ENCODE measurements at regions not wholly inside any gene's neighbourhood (a gene's known extent, or its start where the extent isn't known, plus 50 kb on each side); places are given as distances from the start of the nearest gene placed in this dataset.

DNA sequence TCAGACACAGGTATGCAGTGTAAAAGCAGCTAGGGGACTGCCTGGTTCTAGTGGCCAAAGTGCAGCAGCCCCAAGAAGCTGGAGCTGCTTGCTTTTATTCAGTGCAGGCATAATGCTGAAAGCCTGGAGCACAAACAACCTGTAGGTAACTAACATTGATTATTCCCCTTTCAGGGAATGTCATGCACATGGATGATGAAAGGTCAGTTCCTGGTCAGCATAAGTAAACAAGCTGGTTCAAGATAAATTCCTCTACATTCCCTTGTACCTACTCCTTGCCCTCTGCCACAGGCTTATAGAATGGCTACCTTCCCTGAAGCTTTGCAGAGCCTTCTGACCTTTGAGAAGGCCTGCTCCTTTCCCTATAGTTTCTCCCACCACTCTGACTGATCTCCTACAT is 1318.5 kb upstream of the ADGRL3 start:
- Histone ChIP-seq H4K8ac (ENCODE audit: extremely low read depth, insufficient read depth, low read length) (no peak overlapping the region), H3K4me3 (ENCODE audit: extremely low read depth in 1 of 4, insufficient read depth in 2 of 4, low read depth in 3 of 4, low read length in 4 of 4) (no peak overlapping the region), H4K91ac (replicated peaks; ENCODE audit: insufficient read length, low read length) (no peak overlapping the region), H3K14ac (ENCODE audit: insufficient read length) (no peak overlapping the region), H2BK12ac (ENCODE audit: low read depth, low read length) (no peak overlapping the region), H3K9ac (replicated peaks in 1 of 4; ENCODE audit: extremely low read depth in 1 of 4, low read depth in 3 of 4, low read length in 3 of 4) (no peak overlapping the region), H3K23ac (ENCODE audit: insufficient read length) (no peak overlapping the region), H2AK5ac (ENCODE audit: low read depth, low read length) (no peak overlapping the region), H3K4ac (replicated peaks; ENCODE audit: insufficient read length, low read depth, low read length) (no peak overlapping the region), H3K23me2 (ENCODE audit: low read depth, low read length) (no peaks in the 10 kb centered on the region), H2BK15ac (ENCODE audit: low read length) (no peak overlapping the region), H3K18ac (ENCODE audit: extremely low read depth, low read length) (no peak overlapping the region), H2BK120ac (replicated peaks; ENCODE audit: low read depth, low read length) (no peak overlapping the region), H3K4me2 (ENCODE audit: insufficient read depth in 1 of 2, low read depth in 2 of 2, low read length in 2 of 2) (no peak overlapping the region), H3K4me1 (replicated peaks in 1 of 4; ENCODE audit: control insufficient read depth in 3 of 4, insufficient read depth in 4 of 4, low read length in 3 of 4) (no peaks in the 10 kb centered on the region), H2AFZ (ENCODE audit: low read length) (no peak overlapping the region), H2BK20ac (ENCODE audit: low read length) (no peak overlapping the region), H2BK5ac (ENCODE audit: low read depth, low read length) (no peak overlapping the region), H3K36me3 (ENCODE audit: control insufficient read depth in 2 of 4, insufficient read depth in 4 of 4, low read length in 3 of 4) (no peaks in the 10 kb centered on the region), H3K56ac (replicated peaks; ENCODE audit: insufficient read length, low read depth, low read length) (no peak overlapping the region), H4K5ac (ENCODE audit: insufficient read length, low read depth, low read length) (no peak overlapping the region), H3K27ac (ENCODE audit: low read depth, low read length) (no peak overlapping the region), H3K9me3 (ENCODE audit: insufficient read depth in 2 of 2, low read depth in 1 of 2, low read length in 1 of 2) (no peaks in the 10 kb centered on the region), H3K79me2 (ENCODE audit: control insufficient read depth in 1 of 2, insufficient read depth in 2 of 2, low read length in 2 of 2) (no peaks in the 10 kb centered on the region), H4K20me1 (replicated peaks in 1 of 2; ENCODE audit: control insufficient read depth in 1 of 2, insufficient read depth in 2 of 2, low read length in 2 of 2) (no peaks in the 10 kb centered on the region), H3K27me3 (replicated peaks in 1 of 4; ENCODE audit: control insufficient read depth in 3 of 4, extremely low read depth in 1 of 4, insufficient read depth in 3 of 4, low read length in 3 of 4) (no peaks in the 10 kb centered on the region), H3K79me1 (ENCODE audit: low read depth, low read length) (no peaks in the 10 kb centered on the region)
- DNase-seq (ENCODE audit: low read depth in 1 of 2, low spot score in 2 of 2) (no peak), FAIRE-seq (no peak)
- TF ChIP-seq CTCF (IDR thresholded peaks at IDR 0.05; ENCODE audit: control extremely low read depth in 1 of 3, insufficient read depth in 1 of 3, low read depth in 1 of 3, low read length in 3 of 3) = no peak
- TF ChIP-seq SIRT6 (IDR thresholded peaks at IDR 0.05; ENCODE audit: low read length) = no peak
- TF ChIP-seq POLR2A (IDR thresholded peaks at IDR 0.05; ENCODE audit: control extremely low read depth in 1 of 2, low read depth in 2 of 2, low read length in 2 of 2) = no peak
- TF ChIP-seq KDM4A (IDR thresholded peaks at IDR 0.05; ENCODE audit: low read depth, low read length, severe bottlenecking) = no peak
- no peak for TF ChIP-seq CBX8 (IDR thresholded peaks at IDR 0.05; ENCODE audit: borderline replicate concordance, low read depth, low read length)
- no peak for TF ChIP-seq SAP30 (IDR thresholded peaks at IDR 0.05; ENCODE audit: insufficient read depth, insufficient replicate concordance, low read length)
- TF ChIP-seq CBX5 (IDR thresholded peaks at IDR 0.05; ENCODE audit: low read depth, low read length) = no peak
- no peak for TF ChIP-seq FOSL1 (IDR thresholded peaks at IDR 0.05; ENCODE audit: insufficient read depth, low read depth, low read length)
- TF ChIP-seq MAX (IDR thresholded peaks at IDR 0.05) = no peak
- no peak for TF ChIP-seq GTF2F1 (IDR thresholded peaks at IDR 0.05; ENCODE audit: borderline replicate concordance, low read depth, low read length)
- POLR2A ChIA-PET (ENCODE audit: partially characterized antibody) = no interaction called here
- CTCF ChIA-PET (ENCODE audit: partially characterized antibody) = interaction anchor here (0.6 kb wide), 1 partner anchor 394 kb away, joined by 3 read pairs; no protein-coding TSS in a partner anchor
